ENCODE measurements at regions not wholly inside any gene's neighbourhood (a gene's known extent, or its start where the extent isn't known, plus 50 kb on each side); places are given as distances from the start of the nearest gene placed in this dataset.
A peak's percentile ranks its signal among the peaks of the same experiment; 100 is the strongest.

DNA sequence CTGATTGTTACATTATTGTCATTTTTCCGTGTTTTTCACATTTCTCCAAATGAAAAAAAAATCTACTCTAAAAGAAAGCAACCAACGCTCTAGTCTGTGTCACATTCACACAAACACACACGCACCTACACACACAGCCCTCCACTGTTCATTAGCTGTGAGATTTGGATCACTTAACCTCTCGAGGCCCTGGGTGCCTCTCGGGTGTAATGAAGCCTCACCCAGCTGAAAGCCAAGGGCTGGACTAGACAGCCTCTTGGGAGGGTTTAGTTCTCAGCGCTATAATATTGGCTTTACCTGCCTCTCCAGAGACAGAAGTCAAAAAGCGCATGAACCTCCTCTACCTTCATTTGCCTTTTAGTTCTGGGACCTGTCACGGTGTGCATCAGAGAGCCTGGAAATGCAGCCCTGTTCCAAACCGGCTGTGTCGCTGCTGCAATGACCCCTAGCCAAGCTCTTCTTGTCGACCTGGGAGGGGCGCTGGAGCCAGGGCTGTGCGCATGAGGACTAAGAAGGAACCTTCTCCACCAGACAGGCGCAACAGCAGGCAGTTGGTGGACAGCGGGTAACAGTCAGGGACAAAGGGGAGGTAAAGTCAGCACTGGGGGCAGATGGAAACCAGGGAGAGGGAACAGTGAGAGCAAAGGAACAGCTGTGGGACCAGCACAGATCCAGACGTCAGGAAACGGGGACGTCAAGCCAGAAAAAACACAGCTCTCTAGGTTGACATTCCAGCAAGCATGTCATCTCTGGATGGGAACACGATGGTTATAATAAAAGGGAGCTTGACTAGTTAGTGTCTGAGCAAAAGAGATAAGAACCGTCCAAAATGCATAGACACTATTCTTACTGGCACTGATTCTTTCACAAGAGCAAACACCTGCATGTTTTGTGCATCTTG is 375.9 kb downstream of the EFNB2 start:
- TF ChIP-seq, protein P1, sequence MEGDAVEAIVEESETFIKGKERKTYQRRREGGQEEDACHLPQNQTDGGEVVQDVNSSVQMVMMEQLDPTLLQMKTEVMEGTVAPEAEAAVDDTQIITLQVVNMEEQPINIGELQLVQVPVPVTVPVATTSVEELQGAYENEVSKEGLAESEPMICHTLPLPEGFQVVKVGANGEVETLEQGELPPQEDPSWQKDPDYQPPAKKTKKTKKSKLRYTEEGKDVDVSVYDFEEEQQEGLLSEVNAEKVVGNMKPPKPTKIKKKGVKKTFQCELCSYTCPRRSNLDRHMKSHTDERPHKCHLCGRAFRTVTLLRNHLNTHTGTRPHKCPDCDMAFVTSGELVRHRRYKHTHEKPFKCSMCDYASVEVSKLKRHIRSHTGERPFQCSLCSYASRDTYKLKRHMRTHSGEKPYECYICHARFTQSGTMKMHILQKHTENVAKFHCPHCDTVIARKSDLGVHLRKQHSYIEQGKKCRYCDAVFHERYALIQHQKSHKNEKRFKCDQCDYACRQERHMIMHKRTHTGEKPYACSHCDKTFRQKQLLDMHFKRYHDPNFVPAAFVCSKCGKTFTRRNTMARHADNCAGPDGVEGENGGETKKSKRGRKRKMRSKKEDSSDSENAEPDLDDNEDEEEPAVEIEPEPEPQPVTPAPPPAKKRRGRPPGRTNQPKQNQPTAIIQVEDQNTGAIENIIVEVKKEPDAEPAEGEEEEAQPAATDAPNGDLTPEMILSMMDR (IDR thresholded peaks at IDR 0.05) = no peak
- peak in 1 of 4 donors; percentile 16 for TF ChIP-seq POLR2AphosphoS5 (IDR thresholded peaks at IDR 0.05)
